ENCODE measurements at regions not wholly inside any gene's neighbourhood (a gene's known extent, or its start where the extent isn't known, plus 50 kb on each side); places are given as distances from the start of the nearest gene placed in this dataset.

GRCh38 chr5:168005936-168006335 lies 285.5 kb upstream of the WWC1 start:
- no peak for DNase-seq

GRCh38 chr5:168006456-168007130 lies 284.9 kb upstream of the WWC1 start:
- DNase-seq, result peak; percentile 80

DNA sequence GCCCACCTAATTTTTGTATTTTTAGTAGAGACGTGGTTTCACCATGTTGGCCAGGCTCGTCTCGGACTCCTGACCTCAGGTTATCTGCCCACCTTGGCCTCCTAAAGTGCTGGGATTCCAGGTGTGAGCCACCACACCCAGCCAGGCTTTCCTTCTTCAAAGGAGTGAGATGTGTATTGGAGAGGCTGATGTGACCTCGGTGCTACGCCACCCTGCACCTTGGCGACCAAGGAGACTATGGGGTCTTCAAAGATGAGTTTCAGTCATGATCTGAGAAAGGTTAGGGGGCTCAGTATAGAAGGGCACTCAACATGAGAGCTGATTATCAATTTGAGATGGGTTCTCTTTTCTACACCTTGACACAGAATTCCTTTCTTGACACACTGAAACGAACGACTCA lies 284.2 kb upstream of the WWC1 start:
- DNase-seq, result no peak

GRCh38 chr5:168008555-168008954 lies 282.9 kb upstream of the WWC1 start:
- no peak for DNase-seq

- no peak for DNase-seq
Measured at GRCh38 chr5:168011096-168011495, 280.3 kb upstream of the WWC1 start.

DNA sequence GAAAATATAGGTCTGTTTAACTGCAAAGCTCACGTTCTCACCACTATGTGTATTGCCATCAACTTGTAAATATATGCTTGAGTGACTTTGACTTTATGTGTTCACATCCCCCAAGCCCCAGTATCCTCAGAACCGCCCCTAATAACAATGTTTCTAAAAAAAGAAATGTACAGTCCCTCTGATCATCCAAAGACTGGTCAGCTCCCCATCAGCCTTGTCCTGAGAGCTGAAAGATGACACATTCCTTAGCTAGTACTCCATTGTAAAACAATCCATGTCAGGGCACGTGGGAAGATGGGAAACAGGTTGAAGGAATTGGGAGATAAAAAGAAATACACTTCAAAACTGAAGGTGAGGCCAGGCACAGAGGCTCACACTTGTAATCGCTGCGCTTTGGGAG lies 279.4 kb upstream of the WWC1 start:
- DNase-seq, result no peak

- DNase-seq, result no peak
Measured at GRCh38 chr5:168013546-168013945, 277.9 kb upstream of the WWC1 start.

DNA sequence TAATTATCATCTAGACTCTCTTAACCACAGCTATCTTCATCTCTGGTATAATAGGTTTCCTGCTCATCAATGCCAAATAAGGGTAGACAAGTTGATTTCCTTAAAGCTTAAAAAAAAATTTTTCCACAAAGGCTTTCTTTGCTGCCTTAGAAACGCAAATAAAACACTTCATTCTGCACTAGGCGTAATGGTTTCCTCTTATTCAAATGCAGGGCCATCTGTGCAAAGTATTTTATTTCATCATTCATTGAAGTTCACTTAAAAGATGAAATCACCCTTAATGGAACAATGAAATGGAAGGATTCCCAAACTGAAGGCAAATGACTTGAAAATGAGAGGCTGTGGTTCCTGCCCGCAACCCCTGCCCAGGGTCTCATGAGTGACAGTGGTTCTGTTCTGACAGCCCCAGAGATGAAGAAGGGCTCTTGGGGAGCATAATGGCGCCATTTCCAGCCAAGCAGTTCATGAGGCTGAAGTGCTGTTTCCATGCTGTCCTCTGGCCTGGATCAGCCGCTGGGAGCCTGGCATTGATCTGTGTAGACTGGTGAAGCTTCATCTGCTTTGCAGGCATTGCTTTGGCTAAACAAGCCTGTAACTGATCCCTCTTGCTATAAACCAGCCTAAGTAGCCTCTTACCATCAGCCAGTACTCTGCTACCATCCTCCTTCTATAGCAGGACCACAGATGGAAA lies 276.9 kb upstream of the WWC1 start:
- peak; percentile 42 for DNase-seq

GRCh38 chr5:168015506-168015905 lies 275.9 kb upstream of the WWC1 start:
- DNase-seq, result peak; percentile 88

DNA sequence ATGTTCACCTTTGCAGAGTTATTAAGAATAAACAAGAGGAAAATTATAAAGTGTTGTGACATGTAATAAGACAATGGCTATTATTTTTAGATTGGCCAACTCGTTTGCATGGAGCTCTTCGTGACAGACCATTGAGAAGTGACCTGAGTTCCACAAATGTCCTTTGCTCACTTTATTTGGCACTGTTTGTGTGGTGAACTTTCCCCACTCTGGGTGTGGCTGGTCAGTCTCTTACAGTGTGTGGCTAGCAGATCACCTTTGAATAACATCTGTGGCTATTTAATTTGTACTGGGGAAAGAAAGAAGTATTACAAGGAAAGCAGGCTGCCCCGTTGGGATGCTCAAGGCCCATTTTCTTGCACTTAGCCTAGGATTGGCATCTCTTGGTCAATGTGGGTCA lies 274.1 kb upstream of the WWC1 start:
- no peak for DNase-seq

DNA sequence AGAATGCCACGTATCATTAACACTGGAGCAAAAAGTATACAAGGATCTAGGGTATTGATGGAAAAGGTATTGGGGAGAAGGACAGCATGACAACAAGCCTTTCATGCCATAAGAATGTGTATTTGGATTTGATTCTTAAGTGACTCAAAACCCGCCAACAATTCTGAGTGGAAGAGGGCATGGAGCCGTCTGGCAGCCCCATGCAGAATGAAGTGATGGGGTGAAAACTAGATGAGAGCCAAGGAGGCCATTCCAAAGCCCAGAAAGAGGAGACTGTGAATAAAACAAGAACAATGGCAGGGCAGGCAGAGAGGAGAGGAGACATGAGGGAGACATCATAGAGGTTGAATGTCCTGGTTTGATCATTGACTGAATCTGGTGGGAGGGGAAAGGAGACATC lies 272.3 kb upstream of the WWC1 start:
- DNase-seq, result no peak

DNA sequence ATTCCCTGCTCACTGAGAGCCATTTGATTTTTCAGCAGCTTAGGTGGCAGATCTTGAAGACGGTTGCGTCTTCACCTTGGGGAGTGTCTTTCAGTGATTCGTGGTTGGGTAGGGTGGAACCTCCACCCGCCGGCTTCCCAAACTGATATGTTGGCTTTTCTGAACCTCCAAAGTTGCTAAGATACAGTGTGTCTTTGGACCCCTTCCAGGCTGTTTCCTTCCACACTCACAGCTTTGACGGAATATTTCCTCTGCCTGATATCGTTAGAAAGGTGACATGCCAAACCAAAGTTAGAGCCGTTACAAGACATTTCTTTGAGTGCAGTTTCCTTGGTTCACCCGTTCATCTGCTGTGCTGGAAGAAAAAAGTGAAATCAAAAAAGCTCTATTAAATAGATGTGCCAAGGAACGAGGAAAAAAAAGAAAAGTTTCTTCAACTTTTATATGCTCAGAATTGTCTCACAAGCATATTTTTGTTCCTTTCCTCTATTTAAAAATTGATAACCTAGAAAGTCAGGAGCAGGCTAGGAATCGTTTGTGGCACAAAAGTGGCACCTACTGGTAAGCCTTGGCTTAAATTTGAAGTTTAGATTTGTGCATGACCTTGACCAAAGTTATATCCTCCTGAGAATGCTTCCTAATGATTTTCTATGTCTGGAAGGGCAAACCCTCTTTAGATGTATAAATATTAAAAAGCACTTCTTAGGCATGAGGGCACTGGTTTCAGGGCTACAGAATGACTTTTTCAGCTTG lies 270.7 kb upstream of the WWC1 start:
- DNase-seq, result peak; percentile 38

- DNase-seq, result no peak
Measured at GRCh38 chr5:168022446-168023169, 268.8 kb upstream of the WWC1 start.

- peak; percentile 30 for DNase-seq
Measured at GRCh38 chr5:168023191-168023590, 268.3 kb upstream of the WWC1 start.

- DNase-seq, result no peak
Measured at GRCh38 chr5:168024306-168024705, 267.1 kb upstream of the WWC1 start.

DNA sequence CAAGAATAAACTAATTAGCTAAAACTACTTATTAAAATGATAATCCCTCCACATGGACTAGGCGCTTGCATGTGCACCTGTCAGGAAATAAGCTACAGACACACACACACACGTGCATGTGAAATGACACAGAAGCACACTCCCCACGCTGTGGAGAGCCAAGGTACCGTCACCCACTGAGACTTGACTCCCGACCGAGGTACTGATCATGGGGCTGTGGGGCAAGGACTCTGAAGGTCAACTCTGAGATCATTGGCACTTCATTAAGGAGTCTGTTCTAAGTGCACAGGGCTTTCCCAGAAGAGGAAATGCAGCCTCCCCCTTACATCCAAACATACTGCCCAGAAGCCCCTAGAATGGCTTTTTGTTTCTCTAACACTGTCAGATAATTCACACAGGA lies 264.4 kb upstream of the WWC1 start:
- DNase-seq, result no peak

- DNase-seq, result no peak
Measured at GRCh38 chr5:168030912-168031311, 260.5 kb upstream of the WWC1 start.

DNA sequence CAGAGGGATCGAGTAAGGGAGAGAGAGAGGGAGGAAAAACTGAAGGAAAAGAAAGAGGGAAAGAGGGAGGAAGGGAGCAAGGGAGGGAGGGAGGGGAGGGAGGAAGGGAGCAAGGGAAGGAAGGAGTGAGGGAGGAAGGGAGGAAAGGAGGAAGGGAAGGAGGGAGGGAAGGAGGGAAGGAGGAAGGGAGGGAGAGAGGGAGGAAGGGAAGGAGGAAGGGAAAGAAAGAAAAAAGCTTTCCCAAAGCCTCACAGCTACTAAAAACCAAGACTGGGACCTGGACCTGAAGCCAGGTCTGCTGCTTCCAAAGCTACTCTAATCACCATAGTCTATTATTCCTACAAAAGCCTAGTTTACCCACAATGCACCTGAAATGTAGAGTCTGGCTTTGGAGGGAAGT lies 259.8 kb upstream of the WWC1 start:
- DNase-seq, result no peak

GRCh38 chr5:168039039-168039438 lies 252.4 kb upstream of the WWC1 start:
- DNase-seq, result no peak

DNA sequence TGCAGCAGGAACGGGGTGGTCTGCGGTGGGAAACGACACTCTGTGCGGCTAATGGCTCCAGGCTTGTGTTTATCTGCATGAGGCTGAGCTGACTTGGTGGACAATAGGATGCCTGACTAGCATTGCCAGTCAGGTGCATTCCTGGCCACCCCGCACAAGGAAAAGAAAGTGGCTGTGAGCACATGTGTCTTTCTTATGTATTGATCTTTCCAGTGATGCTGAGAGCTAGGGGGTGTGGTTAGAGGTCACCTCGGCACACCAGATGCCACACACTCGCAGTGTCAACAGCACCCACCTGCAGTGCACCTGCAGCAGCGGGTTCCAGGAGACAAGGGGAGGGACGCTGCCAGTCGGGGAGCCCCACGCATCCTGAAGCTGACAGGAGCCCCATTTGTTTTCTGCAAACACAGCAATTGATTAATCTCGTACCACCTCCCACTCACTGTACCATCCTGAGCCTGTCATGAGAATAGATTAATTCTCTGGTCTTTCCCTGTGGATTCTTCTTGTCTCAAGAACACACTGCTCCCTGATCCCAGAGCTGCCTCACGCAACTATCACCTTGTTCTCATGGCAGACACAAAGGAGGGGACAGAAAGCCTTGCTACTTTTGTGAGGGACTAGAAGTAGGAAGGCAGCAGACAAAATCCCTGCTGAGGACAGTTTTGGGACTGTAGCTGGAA lies 251.7 kb upstream of the WWC1 start:
- DNase-seq, result no peak

DNA sequence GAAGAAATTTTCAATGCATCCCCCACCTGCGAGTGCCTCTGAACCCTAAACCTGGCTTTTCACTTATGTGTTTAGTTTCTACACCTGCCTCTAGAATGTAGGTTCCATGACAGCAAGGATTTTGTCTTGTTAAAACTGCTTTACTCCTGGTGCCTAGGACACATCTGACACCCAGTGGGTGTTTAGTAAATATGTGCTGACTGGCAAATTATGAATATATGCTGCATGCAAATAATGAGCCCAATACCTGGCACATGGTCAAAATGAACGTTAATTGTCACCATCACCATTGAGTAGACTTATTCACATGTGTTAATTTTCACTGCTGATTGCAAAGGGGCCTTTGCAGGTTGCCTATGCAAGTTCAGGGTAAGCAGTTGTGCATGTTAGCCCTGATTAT lies 249.9 kb upstream of the WWC1 start:
- no peak for DNase-seq

- no peak for DNase-seq
Measured at GRCh38 chr5:168042284-168043068, 249.0 kb upstream of the WWC1 start.

All from fibroblast of skin of right biceps (primary cell).